ENCODE measurements at regions not wholly inside any gene's neighbourhood (a gene's known extent, or its start where the extent isn't known, plus 50 kb on each side); places are given as distances from the start of the nearest gene placed in this dataset.

GRCh38 chr18:64202863-64203262, 54.0 kb upstream of the LINC00305 start:
- H3K4me1 Mint-ChIP-seq = peaks cover 22% of the 10 kb centered on the region
- H3K4me3 Mint-ChIP-seq = peak overlapping the region; percentile 26
- TF ChIP-seq CTCF (IDR thresholded peaks at IDR 0.05; ENCODE audit: unreplicated experiment) = no peak
- H3K36me3 Mint-ChIP-seq = no peaks in the 10 kb centered on the region
- peaks cover under 1% of the 10 kb centered on the region for H3K9me3 Mint-ChIP-seq
- no peak for DNase-seq (ENCODE audit: low spot score in 2 of 2, unreplicated experiment in 2 of 2)
- peak overlapping the region; percentile 65 for H3K27ac Mint-ChIP-seq
- H3K27me3 Mint-ChIP-seq (ENCODE audit: low read depth) = no peaks in the 10 kb centered on the region

GRCh38 chr18:64202210-64202836, 53.4 kb upstream of the LINC00305 start:
- DNase-seq (ENCODE audit: low spot score in 2 of 2, unreplicated experiment in 2 of 2) = no peak
- Mint-ChIP-seq H3K27ac (peak overlapping the region; percentile 65), H3K4me1 (peaks cover 20% of the 10 kb centered on the region)

GRCh38 chr18:64201781-64202180, 52.9 kb upstream of the LINC00305 start:
- Mint-ChIP-seq H3K27ac (no peak overlapping the region), H3K4me1 (peaks cover 20% of the 10 kb centered on the region), H3K27me3 (ENCODE audit: low read depth) (no peaks in the 10 kb centered on the region), H3K4me3 (no peak overlapping the region), H3K36me3 (no peaks in the 10 kb centered on the region), H3K9me3 (no peaks in the 10 kb centered on the region)
- DNase-seq (ENCODE audit: low spot score in 2 of 2, unreplicated experiment in 2 of 2) = no peak
- no peak for TF ChIP-seq CTCF (IDR thresholded peaks at IDR 0.05; ENCODE audit: unreplicated experiment)

More at GRCh38 chr18:64202210-64202836, 53.4 kb upstream of the LINC00305 start:
- TF ChIP-seq CTCF (IDR thresholded peaks at IDR 0.05; ENCODE audit: unreplicated experiment) = no peak
- Mint-ChIP-seq H3K27me3 (ENCODE audit: low read depth) (no peaks in the 10 kb centered on the region), H3K36me3 (no peaks in the 10 kb centered on the region), H3K9me3 (no peaks in the 10 kb centered on the region), H3K4me3 (no peak overlapping the region)

- Mint-ChIP-seq H3K4me1 (peaks cover 20% of the 10 kb centered on the region), H3K27ac (no peak overlapping the region), H3K9me3 (no peaks in the 10 kb centered on the region), H3K36me3 (no peaks in the 10 kb centered on the region), H3K27me3 (ENCODE audit: low read depth) (no peaks in the 10 kb centered on the region), H3K4me3 (no peak overlapping the region)
- no peak for TF ChIP-seq CTCF (IDR thresholded peaks at IDR 0.05; ENCODE audit: unreplicated experiment)
- no peak for DNase-seq (ENCODE audit: low spot score in 2 of 2, unreplicated experiment in 2 of 2)
Observed at GRCh38 chr18:64199581-64199980, 50.7 kb upstream of the LINC00305 start.
